GM12878 (cell line): ENCODE measurements at regions not wholly inside any gene's neighbourhood (a gene's known extent, or its start where the extent isn't known, plus 50 kb on each side); places are given as distances from the start of the nearest gene placed in this dataset.

Experiments
- ATAC-seq: fragments of 200-7000 bp; cut with Tn5 transposase; 3 replicates; pipeline ENCODE4 v1.9.1; 2020; ENCODE audit warnings: mild to moderate bottlenecking, moderate library complexity
- BruUV-seq: library from RNA; stranded (reverse); fragments of 400-500 nt; replicated peaks from 2 replicates; lab custom pipeline; 2021; lab: Mats Ljungman, UMichigan
- CTCF ChIA-PET: fragments of 300-600 bp; sonication (Branson Sonifier 250); formaldehyde crosslinking; extraction: SDS; loops from one replicate; lab custom pipeline; 2021; ENCODE audit warnings: inconsistent platforms; lab: Yijun Ruan, JAX
- POLR2A ChIA-PET: fragments of 350-600 bp; formaldehyde crosslinking; extraction: SDS; loops from one replicate; lab custom pipeline; 2021; ENCODE audit warnings: inconsistent platforms; lab: Charles Lee
- RAD21 ChIA-PET: fragments of 300-600 bp; sonication (Branson Sonifier 250); formaldehyde crosslinking; loops from one replicate; lab custom pipeline; 2023; ENCODE audit warnings: antibody characterized with exemption; ENCODE audit not compliant: unreplicated experiment; lab: Charles Lee
- SMC1A ChIA-PET: fragments of 300-600 bp; sonication (Branson Sonifier 250); formaldehyde crosslinking; loops from one replicate; lab custom pipeline; 2023; ENCODE audit not compliant: unreplicated experiment, uncharacterized antibody; lab: Charles Lee
- DNase-seq: peaks from one replicate; pipeline ENCODE4 v3.0.0-alpha.2; 2011; ENCODE audit warnings: low read depth, low spot score
- FAIRE-seq: peaks from 3 replicates; lab custom pipeline; 2011; peaks lifted over from hg19 to GRCh38; lab: Jason Lieb, UNC
- H2AFZ ChIP-seq: 2 replicates; pipeline ENCODE4 v1.6.0; 2011; ENCODE audit warnings: low read depth, low read length, control low read depth; ENCODE audit not compliant: control insufficient read depth
- H3K27ac ChIP-seq: 2 replicates; pipeline ENCODE4 v1.5.1; 2011; ENCODE audit warnings: control low read depth; ENCODE audit not compliant: control insufficient read depth, insufficient read depth
- H3K27me3 ChIP-seq, 2 experiments: replicated peaks in 1 of 2; 2 replicates each; pipeline versions ENCODE4 v1.6.0 to v1.6.1; 2011; ENCODE audit warnings: low read length in 1 of 2; ENCODE audit not compliant: control insufficient read depth in 2 of 2, insufficient read depth in 2 of 2
- H3K36me3 ChIP-seq, 2 experiments: 2 replicates each; pipeline ENCODE4 v1.5.1; 2011; ENCODE audit warnings: low read length in 1 of 2; ENCODE audit not compliant: control insufficient read depth in 2 of 2, insufficient read depth in 2 of 2
- H3K4me1 ChIP-seq: 2 replicates; pipeline ENCODE4 v1.6.1; 2011; ENCODE audit warnings: mild to moderate bottlenecking, low read length, moderate library complexity, mixed read lengths; ENCODE audit not compliant: control insufficient read depth, insufficient read depth
- H3K4me2 ChIP-seq: 2 replicates; pipeline ENCODE4 v1.6.0; 2011; ENCODE audit warnings: control low read depth; ENCODE audit not compliant: control insufficient read depth, insufficient read depth
- H3K4me3 ChIP-seq: fragments of 200-600 bp; sonication (generic); 2 replicates; pipeline ENCODE4 v1.5.1; 2016
- H3K79me2 ChIP-seq: 2 replicates; pipeline ENCODE4 v1.6.0; 2011; ENCODE audit warnings: low read length; ENCODE audit not compliant: control insufficient read depth, insufficient read depth
- H3K9ac ChIP-seq: 2 replicates; pipeline ENCODE4 v1.8.0; 2011; ENCODE audit warnings: low read length, control low read depth, mixed read lengths; ENCODE audit not compliant: control insufficient read depth, insufficient read depth
- H3K9me3 ChIP-seq: replicated peaks from 3 replicates; pipeline ENCODE4 v1.5.1; 2011; ENCODE audit warnings: mild to moderate bottlenecking, low read length; ENCODE audit not compliant: control insufficient read depth, insufficient read depth
- H4K20me1 ChIP-seq: 2 replicates; pipeline ENCODE4 v1.6.0; 2011; ENCODE audit not compliant: control insufficient read depth, insufficient read depth
- ATF7 ChIP-seq: fragments of 450-650 bp; IDR thresholded peaks from 2 replicates; pipeline ENCODE4 v1.6.1; 2016; ENCODE audit warnings: low read depth, mild to moderate bottlenecking
- BMI1 ChIP-seq: fragments of 450-650 bp; IDR thresholded peaks from 2 replicates; pipeline ENCODE4 v1.6.1; 2016; ENCODE audit warnings: mild to moderate bottlenecking, moderate library complexity, borderline replicate concordance
- E2F4 ChIP-seq: IDR thresholded peaks from 2 replicates; pipeline ENCODE4 v1.6.1; 2012; ENCODE audit warnings: low read depth, low read length, improper control_type of control experiment
- FOXK2 ChIP-seq: fragments of 450-650 bp; IDR thresholded peaks from 2 replicates; pipeline ENCODE4 v1.6.1; 2017; ENCODE audit warnings: mild to moderate bottlenecking, moderate library complexity
- KDM1A ChIP-seq: fragments of 200-600 bp; sonication (generic); IDR thresholded peaks from 2 replicates; pipeline ENCODE4 v1.6.1; 2016; ENCODE audit warnings: borderline replicate concordance
- NFIC ChIP-seq: IDR thresholded peaks from 2 replicates; pipeline ENCODE4 v1.6.1; 2012; ENCODE audit warnings: low read depth, mild to moderate bottlenecking, inconsistent platforms, low read length, moderate library complexity
- NR2F1 ChIP-seq: fragments of 450-650 bp; conservative IDR thresholded peaks from 2 replicates; pipeline ENCODE4 v1.6.1; 2017; ENCODE audit warnings: mild to moderate bottlenecking
- PAX8 ChIP-seq: fragments of 450-650 bp; IDR thresholded peaks from 2 replicates; pipeline ENCODE4 v1.6.1; 2017; ENCODE audit warnings: mild to moderate bottlenecking, moderate library complexity
- RBBP5 ChIP-seq: fragments of 200-600 bp; sonication (generic); conservative IDR thresholded peaks from 2 replicates; pipeline ENCODE4 v1.6.1; 2016
- SUPT20H ChIP-seq: IDR thresholded peaks from 2 replicates; pipeline ENCODE4 v1.6.1; 2011; ENCODE audit warnings: low read depth, mild to moderate bottlenecking, low read length, moderate library complexity, borderline replicate concordance; ENCODE audit not compliant: control insufficient read depth
- ZNF274 ChIP-seq: IDR thresholded peaks from one replicate; pipeline ENCODE4 v1.8.0; 2011; ENCODE audit not compliant: insufficient read length, insufficient read depth
- ZSCAN29 ChIP-seq: fragments of 450-650 bp; IDR thresholded peaks from 2 replicates; pipeline ENCODE4 v1.6.1; 2017; ENCODE audit warnings: mild to moderate bottlenecking, moderate library complexity
- WGBS: methylation state at CpG from one replicate; pipeline ENCODE4 v1.1.6; 2016; ENCODE audit warnings: low lambda C conversion rate; ENCODE audit not compliant: insufficient replicate concordance, insufficient coverage; ENCODE audit errors: missing lambda C conversion rate; 5-methylcytosine and 5-hydroxymethylcytosine counted together
- in situ Hi-C: fragments of 300-500 bp; cut with MboI; formaldehyde crosslinking; loops from 9 replicates; pipeline ENCODE4 v1.14.3; 2018; ENCODE audit warnings: mixed read lengths
- intact Hi-C: fragments of 100-400 bp; cut with micrococcal nuclease; formaldehyde crosslinking; loops from one replicate; pipeline ENCODE4 v1.14.2; 2022; ENCODE audit not compliant: unreplicated experiment
- TF ChIP-seq, protein P1 (sequence below), 3 experiments: IDR thresholded peaks in 2 of 3; conservative IDR thresholded peaks in 1 of 3; 2 replicates each; pipeline ENCODE4 v1.5.1; 2011; ENCODE audit warnings: low read depth in 3 of 3, low read length in 3 of 3, mild to moderate bottlenecking in 3 of 3, control low read depth in 2 of 3, moderate library complexity in 2 of 3, inconsistent platforms in 1 of 3, mixed read lengths in 1 of 3; ENCODE audit not compliant: control insufficient read depth in 2 of 3, insufficient read depth in 1 of 3; ENCODE audit errors: extremely low read depth in 1 of 3
- TF ChIP-seq, protein P2 (sequence below): IDR thresholded peaks from 2 replicates; pipeline ENCODE4 v1.6.1; 2012; ENCODE audit warnings: low read depth, low read length, improper control_type of control experiment
- TF ChIP-seq, protein P3 (sequence below): fragments of 450-650 bp; IDR thresholded peaks from 2 replicates; pipeline ENCODE4 v1.6.1; 2017; ENCODE audit warnings: low read depth, mild to moderate bottlenecking, moderate library complexity

- CTCF ChIA-PET = interaction anchor here (0.9 to 6.0 kb wide), 6 partner anchors 11 to 877 kb away, joined by 3 to 61 read pairs (median 6); no protein-coding TSS in a partner anchor
- in situ Hi-C loops (loop anchor here (5.0 to 25.0 kb wide), 2 partner anchors 879 to 1929 kb away; no protein-coding TSS in a partner anchor), intact Hi-C loops (loop anchor here (1.0 kb wide), 1 partner anchor 875 kb away; no protein-coding TSS in a partner anchor)
- no peak overlapping the region for H3K9ac ChIP-seq
- no peaks in the 10 kb centered on the region for H3K79me2 ChIP-seq
- H3K27me3 ChIP-seq = no peaks in the 10 kb centered on the region
- no peaks in the 10 kb centered on the region for H4K20me1 ChIP-seq
- no TSS peak for BruUV-seq
- no peak overlapping the region for H2AFZ ChIP-seq
- ATAC-seq (no peak), DNase-seq (no peak), FAIRE-seq (no peak)
- POLR2A ChIA-PET = no interaction called here
- RAD21 ChIA-PET = interaction anchor here (1.0 to 3.1 kb wide), 3 partner anchors 9 to 879 kb away, joined by 3 to 22 read pairs (median 3); no protein-coding TSS in a partner anchor
- H3K9me3 ChIP-seq = no peaks in the 10 kb centered on the region
- H3K36me3 ChIP-seq = no peaks in the 10 kb centered on the region
- H3K4me2 ChIP-seq = no peak overlapping the region
- 50% methylated on average over 2 of the region's 2 CpGs for WGBS
- H3K4me3 ChIP-seq = no peak overlapping the region
- no peak for TF ChIP-seq NFIC
- no peak for TF ChIP-seq BMI1
- TF ChIP-seq ZNF274 = no peak
- no peak for TF ChIP-seq SUPT20H
- TF ChIP-seq PAX8 = no peak
- no peak for TF ChIP-seq NR2F1
- TF ChIP-seq ZSCAN29 = no peak
- no peak for TF ChIP-seq KDM1A
- no peak for TF ChIP-seq E2F4
- TF ChIP-seq, protein P1, sequence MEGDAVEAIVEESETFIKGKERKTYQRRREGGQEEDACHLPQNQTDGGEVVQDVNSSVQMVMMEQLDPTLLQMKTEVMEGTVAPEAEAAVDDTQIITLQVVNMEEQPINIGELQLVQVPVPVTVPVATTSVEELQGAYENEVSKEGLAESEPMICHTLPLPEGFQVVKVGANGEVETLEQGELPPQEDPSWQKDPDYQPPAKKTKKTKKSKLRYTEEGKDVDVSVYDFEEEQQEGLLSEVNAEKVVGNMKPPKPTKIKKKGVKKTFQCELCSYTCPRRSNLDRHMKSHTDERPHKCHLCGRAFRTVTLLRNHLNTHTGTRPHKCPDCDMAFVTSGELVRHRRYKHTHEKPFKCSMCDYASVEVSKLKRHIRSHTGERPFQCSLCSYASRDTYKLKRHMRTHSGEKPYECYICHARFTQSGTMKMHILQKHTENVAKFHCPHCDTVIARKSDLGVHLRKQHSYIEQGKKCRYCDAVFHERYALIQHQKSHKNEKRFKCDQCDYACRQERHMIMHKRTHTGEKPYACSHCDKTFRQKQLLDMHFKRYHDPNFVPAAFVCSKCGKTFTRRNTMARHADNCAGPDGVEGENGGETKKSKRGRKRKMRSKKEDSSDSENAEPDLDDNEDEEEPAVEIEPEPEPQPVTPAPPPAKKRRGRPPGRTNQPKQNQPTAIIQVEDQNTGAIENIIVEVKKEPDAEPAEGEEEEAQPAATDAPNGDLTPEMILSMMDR (IDR thresholded peaks at IDR 0.05 in 2 of 3, conservative IDR thresholded peaks at IDR 0.05 in 1 of 3; ENCODE audit: control insufficient read depth in 2 of 3, extremely low read depth in 1 of 3, insufficient read depth in 1 of 3, low read depth in 3 of 3, low read length in 3 of 3) = no peak
- no peak for TF ChIP-seq RBBP5
- TF ChIP-seq FOXK2 = no peak
- no peak for TF ChIP-seq ATF7
- TF ChIP-seq, protein P2, sequence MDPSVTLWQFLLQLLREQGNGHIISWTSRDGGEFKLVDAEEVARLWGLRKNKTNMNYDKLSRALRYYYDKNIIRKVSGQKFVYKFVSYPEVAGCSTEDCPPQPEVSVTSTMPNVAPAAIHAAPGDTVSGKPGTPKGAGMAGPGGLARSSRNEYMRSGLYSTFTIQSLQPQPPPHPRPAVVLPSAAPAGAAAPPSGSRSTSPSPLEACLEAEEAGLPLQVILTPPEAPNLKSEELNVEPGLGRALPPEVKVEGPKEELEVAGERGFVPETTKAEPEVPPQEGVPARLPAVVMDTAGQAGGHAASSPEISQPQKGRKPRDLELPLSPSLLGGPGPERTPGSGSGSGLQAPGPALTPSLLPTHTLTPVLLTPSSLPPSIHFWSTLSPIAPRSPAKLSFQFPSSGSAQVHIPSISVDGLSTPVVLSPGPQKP = no peak
- TF ChIP-seq, protein P3, sequence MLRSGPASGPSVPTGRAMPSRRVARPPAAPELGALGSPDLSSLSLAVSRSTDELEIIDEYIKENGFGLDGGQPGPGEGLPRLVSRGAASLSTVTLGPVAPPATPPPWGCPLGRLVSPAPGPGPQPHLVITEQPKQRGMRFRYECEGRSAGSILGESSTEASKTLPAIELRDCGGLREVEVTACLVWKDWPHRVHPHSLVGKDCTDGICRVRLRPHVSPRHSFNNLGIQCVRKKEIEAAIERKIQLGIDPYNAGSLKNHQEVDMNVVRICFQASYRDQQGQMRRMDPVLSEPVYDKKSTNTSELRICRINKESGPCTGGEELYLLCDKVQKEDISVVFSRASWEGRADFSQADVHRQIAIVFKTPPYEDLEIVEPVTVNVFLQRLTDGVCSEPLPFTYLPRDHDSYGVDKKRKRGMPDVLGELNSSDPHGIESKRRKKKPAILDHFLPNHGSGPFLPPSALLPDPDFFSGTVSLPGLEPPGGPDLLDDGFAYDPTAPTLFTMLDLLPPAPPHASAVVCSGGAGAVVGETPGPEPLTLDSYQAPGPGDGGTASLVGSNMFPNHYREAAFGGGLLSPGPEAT = no peak
- SMC1A ChIA-PET = interaction anchor here (1.3 kb wide), 1 partner anchor 875 kb away, joined by 6 read pairs; no protein-coding TSS in a partner anchor
- no peak overlapping the region for H3K27ac ChIP-seq
- H3K4me1 ChIP-seq = no peaks in the 10 kb centered on the region
Measured at GRCh38 chr7:70857793-70858545, 274.0 kb upstream of the GALNT17 start.
